D721Med (cell line): ENCODE measurements at regions not wholly inside any gene's neighbourhood (a gene's known extent, or its start where the extent isn't known, plus 50 kb on each side); places are given as distances from the start of the nearest gene placed in this dataset.
"Not testable (repeated sequence)": the region's sequence is repeated elsewhere in the genome, so short reads cannot be mapped to it uniquely, and the experiment has no call there.

Experiments used
- DNase-seq: peaks from one replicate; pipeline ENCODE4 v3.0.0; 2011; ENCODE audit warnings: low spot score; ENCODE audit not compliant: insufficient read length
- FAIRE-seq: peaks from 2 replicates; lab custom pipeline; 2011; peaks lifted over from hg19 to GRCh38; lab: Jason Lieb, UNC
- CTCF ChIP-seq: IDR thresholded peaks from 2 replicates; pipeline ENCODE4 v1.5.1; 2012; ENCODE audit warnings: mild to moderate bottlenecking, control low read depth; ENCODE audit not compliant: insufficient read depth; ENCODE audit errors: missing control alignments

GRCh38 chr7:53358269-53358668, 322.8 kb downstream of the POM121L12 start:
- no peak for DNase-seq
- TF ChIP-seq CTCF: peak; percentile 1
- no peak for FAIRE-seq

GRCh38 chr7:53383131-53383530, 347.7 kb downstream of the POM121L12 start:
- FAIRE-seq (no peak), DNase-seq (no peak)
- no peak for TF ChIP-seq CTCF

- not testable (repeated sequence) for FAIRE-seq, DNase-seq
Measured at GRCh38 chr7:53385239-53385638, 349.8 kb downstream of the POM121L12 start.

GRCh38 chr7:53387515-53387914, 352.1 kb downstream of the POM121L12 start:
- FAIRE-seq (no peak), DNase-seq (no peak)
- no peak for TF ChIP-seq CTCF

GRCh38 chr7:53397911-53398310, 362.5 kb downstream of the POM121L12 start:
- DNase-seq (no peak), FAIRE-seq (no peak)
- TF ChIP-seq CTCF: no peak

GRCh38 chr7:53398566-53398965, 363.1 kb downstream of the POM121L12 start:
- FAIRE-seq: no peak
- no peak for DNase-seq
- no peak for TF ChIP-seq CTCF

GRCh38 chr7:53413021-53413420, 377.6 kb downstream of the POM121L12 start:
- DNase-seq (no peak), FAIRE-seq (no peak)
- no peak for TF ChIP-seq CTCF

GRCh38 chr7:53415816-53416215, 380.4 kb downstream of the POM121L12 start:
- DNase-seq: no peak
- TF ChIP-seq CTCF: no peak
- no peak for FAIRE-seq
